ENCODE measurements at regions not wholly inside any gene's neighbourhood (a gene's known extent, or its start where the extent isn't known, plus 50 kb on each side); places are given as distances from the start of the nearest gene placed in this dataset.

DNA sequence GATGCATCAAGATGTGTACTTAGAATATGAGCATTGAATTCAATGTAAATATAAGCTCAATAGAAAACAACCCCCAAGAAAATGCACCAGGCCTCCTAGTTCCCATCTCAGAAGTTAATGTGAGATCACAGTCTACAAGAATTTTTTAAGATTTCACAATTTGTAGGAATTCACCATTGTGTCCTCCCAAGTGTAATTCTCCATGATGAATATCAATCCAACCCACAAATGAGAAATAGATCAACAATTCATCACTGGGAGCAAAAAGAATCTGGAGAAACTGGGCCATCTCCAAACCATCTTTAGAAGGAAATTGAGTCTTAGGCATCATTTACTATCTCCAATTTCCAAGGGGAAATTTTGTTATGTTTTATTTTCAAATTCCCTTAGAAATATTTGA, 310.5 kb upstream of the GOT2 start:
- TF ChIP-seq EP300 (IDR thresholded peaks at IDR 0.05) (no peak), POLR2A (IDR thresholded peaks at IDR 0.05; ENCODE audit: low read length) (no peak), CBX2 (IDR thresholded peaks at IDR 0.05; ENCODE audit: borderline replicate concordance, low read depth) (no peak), CHD2 (IDR thresholded peaks at IDR 0.05; ENCODE audit: low read length, partially characterized antibody) (no peak), BHLHE40 (IDR thresholded peaks at IDR 0.05; ENCODE audit: low read depth, low read length) (no peak), MAZ (IDR thresholded peaks at IDR 0.05; ENCODE audit: borderline replicate concordance, low read depth, low read length) (no peak)
- TF ChIP-seq, protein P1, sequence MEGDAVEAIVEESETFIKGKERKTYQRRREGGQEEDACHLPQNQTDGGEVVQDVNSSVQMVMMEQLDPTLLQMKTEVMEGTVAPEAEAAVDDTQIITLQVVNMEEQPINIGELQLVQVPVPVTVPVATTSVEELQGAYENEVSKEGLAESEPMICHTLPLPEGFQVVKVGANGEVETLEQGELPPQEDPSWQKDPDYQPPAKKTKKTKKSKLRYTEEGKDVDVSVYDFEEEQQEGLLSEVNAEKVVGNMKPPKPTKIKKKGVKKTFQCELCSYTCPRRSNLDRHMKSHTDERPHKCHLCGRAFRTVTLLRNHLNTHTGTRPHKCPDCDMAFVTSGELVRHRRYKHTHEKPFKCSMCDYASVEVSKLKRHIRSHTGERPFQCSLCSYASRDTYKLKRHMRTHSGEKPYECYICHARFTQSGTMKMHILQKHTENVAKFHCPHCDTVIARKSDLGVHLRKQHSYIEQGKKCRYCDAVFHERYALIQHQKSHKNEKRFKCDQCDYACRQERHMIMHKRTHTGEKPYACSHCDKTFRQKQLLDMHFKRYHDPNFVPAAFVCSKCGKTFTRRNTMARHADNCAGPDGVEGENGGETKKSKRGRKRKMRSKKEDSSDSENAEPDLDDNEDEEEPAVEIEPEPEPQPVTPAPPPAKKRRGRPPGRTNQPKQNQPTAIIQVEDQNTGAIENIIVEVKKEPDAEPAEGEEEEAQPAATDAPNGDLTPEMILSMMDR (IDR thresholded peaks at IDR 0.05): no peak
